Pancreas (tissue), 10 donors: ENCODE measurements at regions not wholly inside any gene's neighbourhood (a gene's known extent, or its start where the extent isn't known, plus 50 kb on each side); places are given as distances from the start of the nearest gene placed in this dataset.

ENCODE experiments used
- ATAC-seq, 4 donors: fragments of 200-7000 bp; cut with Tn5 transposase; one replicate each; pipeline versions ENCODE4 v1.8.0 to v1.9.1; 2020; ENCODE audit warnings: mild to moderate bottlenecking in 4 of 4, moderate library complexity in 4 of 4
- DNase-seq, 6 donors: peaks; one replicate each; pipeline ENCODE4 v3.0.0-alpha.2; 2020
- FAIRE-seq: peaks from 2 replicates; lab custom pipeline; 2012; peaks lifted over from hg19 to GRCh38; lab: Jason Lieb, UNC
- H3K27ac ChIP-seq, 4 donors: fragments of 200-600 bp; sonication (generic); 1 replicate in 3 of 4; 2 replicates in 1 of 4; pipeline versions ENCODE4 v1.5.0 to v1.8.0; 2020
- H3K27me3 ChIP-seq, 4 donors: fragments of 200-600 bp; one replicate each; pipeline ENCODE4 v1.8.0; 2021
- H3K36me3 ChIP-seq, 3 donors: fragments of 200-600 bp; sonication (generic) in 1 of 3; one replicate each; pipeline versions ENCODE4 v1.5.0 to v1.8.0; 2020 to 2021
- H3K4me1 ChIP-seq, 3 donors: fragments of 200-600 bp; one replicate each; pipeline ENCODE4 v1.8.0; 2021
- H3K4me3 ChIP-seq, 4 donors: fragments of 200-600 bp; sonication (generic) in 2 of 4; one replicate each; pipeline versions ENCODE4 v1.5.0 to v1.8.0; 2020 to 2021
- H3K9me3 ChIP-seq, 4 donors: fragments of 200-600 bp; one replicate each; pipeline ENCODE4 v1.8.0; 2021
- WGBS, 2 donors: extraction: QIAGEN DNeasy Blood & Tissue Kit; methylation state at CpG; one replicate each; pipeline ENCODE4 v1.1.7; 2013; 5-methylcytosine and 5-hydroxymethylcytosine counted together
- intact Hi-C, 3 donors: fragments of 100-400 bp; cut with DNase I; formaldehyde crosslinking; loops; one replicate each; pipeline versions ENCODE4 v1.11.1 to v1.14.2; 2022
- TF ChIP-seq, protein P1 (sequence below), 4 donors: fragments of 200-600 bp; sonication (generic) in 3 of 4; IDR thresholded peaks; one replicate each; pipeline versions ENCODE4 v1.5.0 to v1.8.0; 2021; ENCODE audit warnings: antibody characterized with exemption in 4 of 4
- donor health status: healthy with polysubstance abuse.
- donor health status: DM: no; HTN: no; CAD: no; lungs with moderate emphysema.
- donor health status: DM: no; HTN: no; CAD: no.
- donor health status: control.
- donor health status: control.
- donor health status: Bipolar disorder and iron deficiency.
- donor health status: DM: yes; HTN: yes; CAD: no.
- donor health status: DM: no; HTN: no; CAD: no.
- donor health status: DM: no; HTN: no; CAD: no.
- donor health status: DM: yes; HTN: yes; CAD: no.

DNA sequence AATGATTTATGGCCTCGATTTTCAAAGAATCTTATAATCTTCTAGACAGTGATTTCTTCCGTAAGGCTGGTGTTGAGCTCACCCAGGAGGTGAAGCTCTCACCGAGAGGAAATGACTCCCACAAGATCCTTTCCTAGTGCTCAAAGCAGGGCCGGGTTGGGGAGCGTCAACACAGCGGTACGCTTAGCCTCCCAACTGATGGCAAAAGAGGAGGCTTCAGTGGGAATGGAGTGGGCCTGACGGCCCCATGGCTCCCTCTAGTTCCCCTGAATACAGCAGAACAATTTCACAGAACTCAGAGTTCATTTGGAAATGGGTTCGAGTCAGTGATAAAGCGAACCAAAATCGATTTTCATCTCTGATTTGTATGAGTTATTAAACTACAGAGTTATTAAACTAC lies 449.5 kb downstream of the KLF12 start:
- no peak for ATAC-seq
- no peak for DNase-seq
- TF ChIP-seq, protein P1, sequence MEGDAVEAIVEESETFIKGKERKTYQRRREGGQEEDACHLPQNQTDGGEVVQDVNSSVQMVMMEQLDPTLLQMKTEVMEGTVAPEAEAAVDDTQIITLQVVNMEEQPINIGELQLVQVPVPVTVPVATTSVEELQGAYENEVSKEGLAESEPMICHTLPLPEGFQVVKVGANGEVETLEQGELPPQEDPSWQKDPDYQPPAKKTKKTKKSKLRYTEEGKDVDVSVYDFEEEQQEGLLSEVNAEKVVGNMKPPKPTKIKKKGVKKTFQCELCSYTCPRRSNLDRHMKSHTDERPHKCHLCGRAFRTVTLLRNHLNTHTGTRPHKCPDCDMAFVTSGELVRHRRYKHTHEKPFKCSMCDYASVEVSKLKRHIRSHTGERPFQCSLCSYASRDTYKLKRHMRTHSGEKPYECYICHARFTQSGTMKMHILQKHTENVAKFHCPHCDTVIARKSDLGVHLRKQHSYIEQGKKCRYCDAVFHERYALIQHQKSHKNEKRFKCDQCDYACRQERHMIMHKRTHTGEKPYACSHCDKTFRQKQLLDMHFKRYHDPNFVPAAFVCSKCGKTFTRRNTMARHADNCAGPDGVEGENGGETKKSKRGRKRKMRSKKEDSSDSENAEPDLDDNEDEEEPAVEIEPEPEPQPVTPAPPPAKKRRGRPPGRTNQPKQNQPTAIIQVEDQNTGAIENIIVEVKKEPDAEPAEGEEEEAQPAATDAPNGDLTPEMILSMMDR (IDR thresholded peaks at IDR 0.05) = no peak
- H3K36me3 ChIP-seq = no peaks in the 10 kb centered on the region
- FAIRE-seq = no peak
- intact Hi-C loops = no loop called here
- no peaks in the 10 kb centered on the region for H3K27me3 ChIP-seq
- 83 to 91% methylated on average over 11 of the region's 11 CpGs for WGBS, 2 donors
- H3K9me3 ChIP-seq = no peaks in the 10 kb centered on the region
- no peak overlapping the region for H3K27ac ChIP-seq
- H3K4me1 ChIP-seq = no peaks in the 10 kb centered on the region
- H3K4me3 ChIP-seq = no peak overlapping the region

DNA sequence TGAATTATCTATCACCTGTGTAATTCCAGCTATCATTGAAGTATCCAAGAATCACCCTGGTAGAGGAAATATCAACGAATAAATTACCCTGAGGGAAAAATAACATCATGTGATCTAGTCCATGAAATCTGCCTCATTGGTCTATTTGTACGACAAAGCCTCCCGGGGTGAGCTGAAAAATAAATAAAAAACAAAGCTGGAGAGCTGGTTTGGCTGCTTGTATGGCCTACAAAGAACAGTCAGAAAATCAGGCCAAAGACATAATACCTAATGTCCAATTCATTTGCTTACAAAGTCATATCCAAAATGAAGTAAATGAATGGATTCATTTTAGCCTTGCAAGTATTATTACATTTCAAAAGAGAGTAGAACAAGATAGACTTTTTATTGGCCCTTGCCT lies 449.9 kb downstream of the KLF12 start:
- no peak for ATAC-seq
- no peak overlapping the region for H3K4me3 ChIP-seq
- intact Hi-C loops = no loop called here
- H3K27ac ChIP-seq = no peak overlapping the region
- no peaks in the 10 kb centered on the region for H3K9me3 ChIP-seq
- no peak for DNase-seq
- H3K36me3 ChIP-seq = no peaks in the 10 kb centered on the region
- 34 to 48% methylated on average over 3 of the region's 3 CpGs for WGBS, 2 donors
- H3K27me3 ChIP-seq = no peaks in the 10 kb centered on the region
- H3K4me1 ChIP-seq = no peaks in the 10 kb centered on the region
- TF ChIP-seq, protein P1 (IDR thresholded peaks at IDR 0.05) = no peak
- no peak for FAIRE-seq

DNA sequence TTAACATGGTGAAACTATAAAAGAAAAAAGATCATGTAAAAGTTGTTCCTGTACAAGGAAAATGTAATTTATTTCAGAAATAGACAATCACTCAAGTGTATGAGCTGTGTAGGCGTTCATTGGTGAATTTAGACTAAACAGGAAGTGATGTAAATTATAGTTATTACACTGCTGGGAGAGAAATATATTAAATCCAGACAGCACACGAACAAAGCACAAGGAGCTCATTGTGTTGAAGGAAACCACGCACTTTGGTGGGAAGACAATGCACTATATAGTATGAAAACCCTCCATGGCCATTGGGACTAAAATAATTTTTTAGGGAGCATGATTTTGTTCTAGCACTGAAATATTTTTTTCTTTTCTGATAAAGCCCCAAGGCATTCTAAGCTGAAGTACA lies 450.5 kb downstream of the KLF12 start:
- Histone ChIP-seq H3K4me1 (no peaks in the 10 kb centered on the region), H3K27ac (no peak overlapping the region), H3K36me3 (no peaks in the 10 kb centered on the region), H3K4me3 (no peak overlapping the region), H3K9me3 (no peaks in the 10 kb centered on the region), H3K27me3 (no peaks in the 10 kb centered on the region)
- no peak for DNase-seq
- 84 to 90% methylated on average over 3 of the region's 3 CpGs for WGBS, 2 donors
- ATAC-seq = no peak
- TF ChIP-seq, protein P1 (IDR thresholded peaks at IDR 0.05) = no peak
- intact Hi-C loops = no loop called here
- no peak for FAIRE-seq

DNA sequence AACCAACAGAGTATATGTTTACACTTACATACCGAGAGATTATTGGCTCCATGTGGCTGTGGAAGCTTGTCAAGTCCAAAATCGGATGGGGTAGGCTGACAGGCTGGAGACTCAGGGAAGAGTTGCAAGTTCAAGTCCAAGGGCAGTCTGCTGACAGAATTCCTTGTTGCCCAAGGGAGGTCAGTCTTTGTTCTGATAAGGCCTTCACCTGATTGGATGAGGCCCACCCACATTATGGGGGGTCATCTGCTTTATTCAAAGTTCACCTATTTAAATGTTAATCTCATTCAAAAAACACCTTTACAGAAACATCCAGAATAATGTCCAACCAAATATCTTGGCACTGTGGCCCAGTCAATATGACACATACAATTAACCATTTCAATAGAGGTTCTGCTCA lies 452.4 kb downstream of the KLF12 start:
- intact Hi-C loops = no loop called here
- ATAC-seq = no peak
- Histone ChIP-seq H3K4me1 (no peaks in the 10 kb centered on the region), H3K27ac (no peak overlapping the region), H3K27me3 (no peaks in the 10 kb centered on the region), H3K36me3 (no peaks in the 10 kb centered on the region), H3K9me3 (no peaks in the 10 kb centered on the region), H3K4me3 (no peak overlapping the region)
- WGBS, 2 donors = 82 to 87% methylated on average over 2 of the region's 2 CpGs
- DNase-seq = no peak
- TF ChIP-seq, protein P1 (IDR thresholded peaks at IDR 0.05) = no peak
- FAIRE-seq = no peak

DNA sequence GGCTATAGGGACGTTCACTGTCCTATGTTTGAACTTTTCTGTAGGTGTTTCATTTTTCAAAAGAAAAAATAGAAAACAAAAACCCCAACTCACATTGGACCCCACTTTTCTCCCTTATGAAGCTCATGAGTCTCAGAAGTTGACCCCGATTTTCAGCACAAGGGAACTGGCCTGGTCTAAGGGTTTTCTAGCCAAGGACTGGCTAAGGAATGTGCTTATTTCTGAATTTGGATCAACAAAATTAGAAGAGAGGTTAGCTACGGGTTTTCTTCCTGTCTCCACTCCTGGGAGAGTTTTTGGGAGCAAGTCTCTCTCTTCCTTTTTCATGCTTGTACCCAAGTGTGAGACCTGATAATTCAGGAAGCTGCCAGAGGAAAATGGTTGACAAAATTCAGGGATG lies 453.2 kb downstream of the KLF12 start:
- intact Hi-C loops = no loop called here
- 81 to 88% methylated on average over 3 of the region's 3 CpGs for WGBS, 2 donors
- Histone ChIP-seq H3K9me3 (no peaks in the 10 kb centered on the region), H3K36me3 (no peaks in the 10 kb centered on the region), H3K4me1 (no peaks in the 10 kb centered on the region), H3K27ac (no peak overlapping the region), H3K4me3 (no peak overlapping the region), H3K27me3 (no peaks in the 10 kb centered on the region)
- no peak for FAIRE-seq
- TF ChIP-seq, protein P1 (IDR thresholded peaks at IDR 0.05) = no peak
- ATAC-seq = no peak
- DNase-seq = no peak
